ENCODE measurements at regions not wholly inside any gene's neighbourhood (a gene's known extent, or its start where the extent isn't known, plus 50 kb on each side); places are given as distances from the start of the nearest gene placed in this dataset.

DNA sequence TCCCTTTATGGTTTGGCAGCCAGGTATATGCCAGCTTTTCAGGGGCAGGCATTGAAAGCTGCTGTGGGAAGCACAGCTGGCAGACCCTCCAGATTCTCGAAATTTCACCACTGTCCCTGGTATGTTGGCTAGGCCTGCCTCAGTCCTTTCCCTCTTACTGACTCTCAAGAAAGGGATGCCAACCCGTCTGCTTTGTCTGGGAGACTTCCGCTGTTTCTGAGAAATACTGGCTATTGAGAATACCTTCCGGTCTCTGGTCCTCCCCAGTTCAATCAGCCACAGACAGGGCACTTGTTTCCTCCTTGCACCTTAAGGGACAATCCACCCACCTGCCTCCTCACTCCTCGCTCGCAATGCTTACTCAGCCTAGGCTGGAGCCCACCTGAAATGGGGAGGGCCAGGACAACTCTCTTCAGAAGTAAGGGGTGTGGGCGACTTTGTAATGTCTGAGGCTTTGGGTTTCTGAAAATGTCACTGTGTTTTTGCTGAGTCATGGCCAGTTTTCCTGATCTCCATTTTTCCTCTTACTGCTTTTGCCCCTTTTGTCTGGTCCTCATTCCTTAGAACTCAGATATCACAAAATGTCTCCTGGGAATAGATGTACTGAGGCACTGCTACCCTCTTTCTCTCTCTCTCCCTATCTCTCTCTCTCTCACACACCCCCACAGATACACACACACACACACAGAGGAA lies 571.1 kb downstream of the TNS1 start:
- no peak overlapping the region for H3K27ac ChIP-seq (ENCODE audit: low read length)
- no peaks in the 10 kb centered on the region for H3K36me3 ChIP-seq (ENCODE audit: control insufficient read depth, insufficient read depth, low read length)
- H3K4me1 ChIP-seq (ENCODE audit: control insufficient read depth, insufficient read depth, low read length), result no peaks in the 10 kb centered on the region; the same call in 1 of the 2 replicates
- ChIA-PET CTCF (no interaction called here), POLR2A (no interaction called here)
- intact Hi-C loops (cut with micrococcal nuclease; ENCODE audit: unreplicated experiment) (no loop called here), in situ Hi-C loops (cut with HindIII; ENCODE audit: low pct_unique_long_range_greater_than_20kb, low sequenced_read_pairs) (no loop called here)
- DNase-seq (ENCODE audit: low read depth, low spot score) (no peak), ATAC-seq (no peak)
- TF ChIP-seq POLR2AphosphoS5 (IDR thresholded peaks at IDR 0.05; ENCODE audit: low read depth, low read length) (no peak), CTCF (IDR thresholded peaks at IDR 0.05) (no peak), TCF7L2 (IDR thresholded peaks at IDR 0.05; ENCODE audit: low read depth, low read length) (no peak), SIN3A (IDR thresholded peaks at IDR 0.05; ENCODE audit: borderline replicate concordance, insufficient read depth, low read depth, low read length) (no peak)
- TF ChIP-seq, protein P1, sequence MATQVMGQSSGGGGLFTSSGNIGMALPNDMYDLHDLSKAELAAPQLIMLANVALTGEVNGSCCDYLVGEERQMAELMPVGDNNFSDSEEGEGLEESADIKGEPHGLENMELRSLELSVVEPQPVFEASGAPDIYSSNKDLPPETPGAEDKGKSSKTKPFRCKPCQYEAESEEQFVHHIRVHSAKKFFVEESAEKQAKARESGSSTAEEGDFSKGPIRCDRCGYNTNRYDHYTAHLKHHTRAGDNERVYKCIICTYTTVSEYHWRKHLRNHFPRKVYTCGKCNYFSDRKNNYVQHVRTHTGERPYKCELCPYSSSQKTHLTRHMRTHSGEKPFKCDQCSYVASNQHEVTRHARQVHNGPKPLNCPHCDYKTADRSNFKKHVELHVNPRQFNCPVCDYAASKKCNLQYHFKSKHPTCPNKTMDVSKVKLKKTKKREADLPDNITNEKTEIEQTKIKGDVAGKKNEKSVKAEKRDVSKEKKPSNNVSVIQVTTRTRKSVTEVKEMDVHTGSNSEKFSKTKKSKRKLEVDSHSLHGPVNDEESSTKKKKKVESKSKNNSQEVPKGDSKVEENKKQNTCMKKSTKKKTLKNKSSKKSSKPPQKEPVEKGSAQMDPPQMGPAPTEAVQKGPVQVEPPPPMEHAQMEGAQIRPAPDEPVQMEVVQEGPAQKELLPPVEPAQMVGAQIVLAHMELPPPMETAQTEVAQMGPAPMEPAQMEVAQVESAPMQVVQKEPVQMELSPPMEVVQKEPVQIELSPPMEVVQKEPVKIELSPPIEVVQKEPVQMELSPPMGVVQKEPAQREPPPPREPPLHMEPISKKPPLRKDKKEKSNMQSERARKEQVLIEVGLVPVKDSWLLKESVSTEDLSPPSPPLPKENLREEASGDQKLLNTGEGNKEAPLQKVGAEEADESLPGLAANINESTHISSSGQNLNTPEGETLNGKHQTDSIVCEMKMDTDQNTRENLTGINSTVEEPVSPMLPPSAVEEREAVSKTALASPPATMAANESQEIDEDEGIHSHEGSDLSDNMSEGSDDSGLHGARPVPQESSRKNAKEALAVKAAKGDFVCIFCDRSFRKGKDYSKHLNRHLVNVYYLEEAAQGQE (IDR thresholded peaks at IDR 0.05; ENCODE audit: insufficient read depth in 1 of 2, low read depth in 2 of 2, low read length in 1 of 2), result no peak
- no peaks in the 10 kb centered on the region for H3K27me3 ChIP-seq (ENCODE audit: control insufficient read depth, insufficient read depth, low read length)
- H3K4me3 ChIP-seq (ENCODE audit: low read depth in 2 of 2, low read length in 2 of 2), result no peak overlapping the region
- no TSS peak for BruUV-seq (replicated peaks)
- H3K9me3 ChIP-seq (ENCODE audit: control insufficient read depth, insufficient read depth, low read depth, low read length), result no peaks in the 10 kb centered on the region

- BruUV-seq (replicated peaks), result no TSS peak
- Histone ChIP-seq H3K27me3 (ENCODE audit: control insufficient read depth, insufficient read depth, low read length) (no peaks in the 10 kb centered on the region), H3K27ac (ENCODE audit: low read length) (no peak overlapping the region), H3K36me3 (ENCODE audit: control insufficient read depth, insufficient read depth, low read length) (no peaks in the 10 kb centered on the region), H3K9me3 (ENCODE audit: control insufficient read depth, insufficient read depth, low read depth, low read length) (no peaks in the 10 kb centered on the region), H3K4me3 (ENCODE audit: low read depth in 2 of 2, low read length in 2 of 2) (no peak overlapping the region), H3K4me1 (ENCODE audit: control insufficient read depth, insufficient read depth, low read length) (no peaks in the 10 kb centered on the region; the same call in 1 of the 2 replicates)
- ATAC-seq (no peak), DNase-seq (ENCODE audit: low read depth, low spot score) (no peak)
- intact Hi-C loops (cut with micrococcal nuclease; ENCODE audit: unreplicated experiment) (no loop called here), in situ Hi-C loops (cut with HindIII; ENCODE audit: low pct_unique_long_range_greater_than_20kb, low sequenced_read_pairs) (no loop called here)
- CTCF ChIA-PET, result no interaction called here
- POLR2A ChIA-PET, result no interaction called here
- TF ChIP-seq, protein P1 (IDR thresholded peaks at IDR 0.05; ENCODE audit: insufficient read depth in 1 of 2, low read depth in 2 of 2, low read length in 1 of 2), result no peak
- TF ChIP-seq TCF7L2 (IDR thresholded peaks at IDR 0.05; ENCODE audit: low read depth, low read length) (no peak), SIN3A (IDR thresholded peaks at IDR 0.05; ENCODE audit: borderline replicate concordance, insufficient read depth, low read depth, low read length) (no peak), CTCF (IDR thresholded peaks at IDR 0.05) (no peak), POLR2AphosphoS5 (IDR thresholded peaks at IDR 0.05; ENCODE audit: low read depth, low read length) (no peak)
These were observed 571.2 kb upstream of the TNP1 start for GRCh38 chr2:217430916-217431576.

Measured in Panc1 (cell line).